GM12801 (cell line): ENCODE measurements at regions not wholly inside any gene's neighbourhood (a gene's known extent, or its start where the extent isn't known, plus 50 kb on each side); places are given as distances from the start of the nearest gene placed in this dataset.

Experiments used
- TF ChIP-seq, protein P1 (sequence below): IDR thresholded peaks from one replicate; pipeline ENCODE4 v1.5.1; 2011; ENCODE audit warnings: control low read depth; ENCODE audit not compliant: insufficient read length; ENCODE audit errors: extremely low read depth

- TF ChIP-seq, protein P1, sequence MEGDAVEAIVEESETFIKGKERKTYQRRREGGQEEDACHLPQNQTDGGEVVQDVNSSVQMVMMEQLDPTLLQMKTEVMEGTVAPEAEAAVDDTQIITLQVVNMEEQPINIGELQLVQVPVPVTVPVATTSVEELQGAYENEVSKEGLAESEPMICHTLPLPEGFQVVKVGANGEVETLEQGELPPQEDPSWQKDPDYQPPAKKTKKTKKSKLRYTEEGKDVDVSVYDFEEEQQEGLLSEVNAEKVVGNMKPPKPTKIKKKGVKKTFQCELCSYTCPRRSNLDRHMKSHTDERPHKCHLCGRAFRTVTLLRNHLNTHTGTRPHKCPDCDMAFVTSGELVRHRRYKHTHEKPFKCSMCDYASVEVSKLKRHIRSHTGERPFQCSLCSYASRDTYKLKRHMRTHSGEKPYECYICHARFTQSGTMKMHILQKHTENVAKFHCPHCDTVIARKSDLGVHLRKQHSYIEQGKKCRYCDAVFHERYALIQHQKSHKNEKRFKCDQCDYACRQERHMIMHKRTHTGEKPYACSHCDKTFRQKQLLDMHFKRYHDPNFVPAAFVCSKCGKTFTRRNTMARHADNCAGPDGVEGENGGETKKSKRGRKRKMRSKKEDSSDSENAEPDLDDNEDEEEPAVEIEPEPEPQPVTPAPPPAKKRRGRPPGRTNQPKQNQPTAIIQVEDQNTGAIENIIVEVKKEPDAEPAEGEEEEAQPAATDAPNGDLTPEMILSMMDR, result no peak
These were observed 534.9 kb upstream of the USP24 start for GRCh38 chr1:55749975-55750627.

DNA sequence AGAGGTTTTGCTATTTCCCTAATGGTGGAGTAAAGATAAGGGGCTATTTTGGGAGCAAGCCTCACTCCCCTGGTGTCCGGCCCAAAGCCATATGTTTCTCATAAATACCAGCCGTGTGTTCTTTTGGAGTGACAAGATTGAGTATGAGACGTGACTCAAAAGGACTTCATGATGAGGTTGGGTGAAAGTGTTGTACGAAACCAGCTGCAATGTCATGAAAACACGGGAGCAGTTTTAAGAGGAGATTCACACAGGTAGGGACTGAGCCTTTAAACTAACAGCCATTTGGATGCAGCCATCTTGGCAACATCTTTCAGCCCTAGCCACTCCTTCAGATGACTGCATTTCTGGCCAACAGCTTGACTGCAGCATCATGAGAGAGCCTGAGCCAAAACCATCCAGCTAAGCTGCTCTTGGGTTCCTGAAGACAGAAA, 532.3 kb upstream of the USP24 start:
- TF ChIP-seq, protein P1, result no peak

- TF ChIP-seq, protein P1, result no peak
These were observed 531.5 kb upstream of the USP24 start for GRCh38 chr1:55746710-55747109.

- TF ChIP-seq, protein P1, result no peak
These were observed 526.4 kb upstream of the USP24 start for GRCh38 chr1:55741516-55741915.

GRCh38 chr1:55735106-55735505, 519.9 kb upstream of the USP24 start:
- TF ChIP-seq, protein P1, result no peak

DNA sequence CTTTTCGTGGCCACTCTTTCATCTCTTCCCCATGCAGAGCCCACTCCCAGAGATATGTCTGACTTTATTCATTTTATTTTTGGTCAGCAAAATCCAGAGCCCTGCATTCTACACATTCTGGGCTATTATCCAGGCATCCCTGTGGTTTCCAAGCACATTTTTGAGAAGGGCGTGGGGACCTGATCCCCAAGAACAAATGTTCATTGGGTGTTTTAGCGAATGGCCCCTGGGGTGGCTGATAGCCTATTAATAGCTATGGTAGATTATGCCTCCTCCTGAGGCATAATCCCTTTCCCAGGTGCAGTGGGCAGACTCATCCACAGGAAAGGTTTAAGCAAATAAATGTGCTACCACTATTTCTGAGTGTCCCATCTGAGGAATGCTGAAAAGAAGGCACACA, 511.8 kb upstream of the USP24 start:
- TF ChIP-seq, protein P1, result no peak

DNA sequence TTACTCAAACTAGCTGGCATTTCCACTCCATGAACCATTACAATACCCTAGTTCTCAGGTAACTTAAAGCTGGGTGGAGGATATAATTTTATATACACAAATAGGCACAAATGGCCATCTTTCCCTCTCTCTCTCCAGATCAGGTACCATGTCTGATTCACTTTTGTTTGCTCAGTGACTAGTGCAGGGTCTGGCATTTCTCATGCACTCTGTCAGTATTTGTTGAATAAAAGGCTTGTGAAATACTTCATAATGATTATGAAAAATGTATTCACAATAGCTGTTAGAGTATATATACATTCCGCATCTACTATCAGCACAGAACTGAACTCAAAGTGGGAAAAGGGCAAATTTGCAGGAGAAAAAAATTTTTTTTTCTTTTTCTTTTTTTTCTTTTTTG, 510.2 kb upstream of the USP24 start:
- TF ChIP-seq, protein P1, result no peak
